ENCODE measurements at regions not wholly inside any gene's neighbourhood (a gene's known extent, or its start where the extent isn't known, plus 50 kb on each side); places are given as distances from the start of the nearest gene placed in this dataset.

- TF ChIP-seq CTCF (conservative IDR thresholded peaks at IDR 0.05 in 1 of 2, IDR thresholded peaks at IDR 0.05 in 1 of 2; ENCODE audit: extremely low read depth in 1 of 2, insufficient read depth in 1 of 2, low read depth in 1 of 2, low read length in 2 of 2) (no peak), EZH2 (IDR thresholded peaks at IDR 0.05; ENCODE audit: borderline replicate concordance, low read length) (no peak)
Measured at GRCh38 chr5:33235824-33236223, 204.9 kb upstream of the TARS1 start.
